Fibroblast of pulmonary artery (primary cell): ENCODE measurements at regions not wholly inside any gene's neighbourhood (a gene's known extent, or its start where the extent isn't known, plus 50 kb on each side); places are given as distances from the start of the nearest gene placed in this dataset.

Source experiments
- DNase-seq: peaks from one replicate; pipeline ENCODE4 v3.0.0-alpha.2; 2010; ENCODE audit warnings: low read depth
- H3K4me3 ChIP-seq: replicated peaks from 2 replicates; pipeline ENCODE4 v1.5.1; 2011; ENCODE audit warnings: low read depth, mild to moderate bottlenecking, control low read depth, low read length, moderate library complexity
- CTCF ChIP-seq: IDR thresholded peaks from 2 replicates; pipeline ENCODE4 v1.5.1; 2011; ENCODE audit warnings: mild to moderate bottlenecking, control low read depth, low read length, inconsistent platforms; ENCODE audit errors: missing control alignments

GRCh38 chr20:59441306-59441705 lies 140.9 kb downstream of the EDN3 start:
- no peak for TF ChIP-seq CTCF
- no peak for DNase-seq
- H3K4me3 ChIP-seq = no peak overlapping the region

GRCh38 chr20:59441860-59442810 lies 141.7 kb downstream of the EDN3 start:
- no peak for TF ChIP-seq CTCF
- no peak for DNase-seq
- H3K4me3 ChIP-seq = no peak overlapping the region

GRCh38 chr20:59443550-59443949 lies 143.1 kb downstream of the EDN3 start:
- TF ChIP-seq CTCF = no peak

GRCh38 chr20:59446376-59446775 lies 146.0 kb downstream of the EDN3 start:
- TF ChIP-seq CTCF = no peak
- DNase-seq = no peak
- no peak overlapping the region for H3K4me3 ChIP-seq

More at GRCh38 chr20:59443550-59443949, 143.1 kb downstream of the EDN3 start:
- H3K4me3 ChIP-seq = no peak overlapping the region
- DNase-seq = no peak

GRCh38 chr20:59448196-59448595 lies 147.8 kb downstream of the EDN3 start:
- no peak for DNase-seq
- H3K4me3 ChIP-seq = no peak overlapping the region
- TF ChIP-seq CTCF = no peak

GRCh38 chr20:59448851-59449444 lies 148.5 kb downstream of the EDN3 start:
- DNase-seq = no peak
- TF ChIP-seq CTCF = no peak
- H3K4me3 ChIP-seq = no peak overlapping the region
